ENCODE measurements at regions not wholly inside any gene's neighbourhood (a gene's known extent, or its start where the extent isn't known, plus 50 kb on each side); places are given as distances from the start of the nearest gene placed in this dataset.

GRCh38 chr12:93079976-93080375 lies 150.9 kb upstream of the EEA1 start:
- TF ChIP-seq POLR2A (IDR thresholded peaks at IDR 0.05) (no peak), CTCF (IDR thresholded peaks at IDR 0.05) (no peak), POLR2AphosphoS5 (IDR thresholded peaks at IDR 0.05) (no peak)

All from breast epithelium (tissue), 3 donors.